ENCODE measurements at regions not wholly inside any gene's neighbourhood (a gene's known extent, or its start where the extent isn't known, plus 50 kb on each side); places are given as distances from the start of the nearest gene placed in this dataset.

- no peak overlapping the region for H3K4me3 ChIP-seq (ENCODE audit: low read depth, low read length, poor library complexity, severe bottlenecking)
- BruUV-seq (replicated peaks), result no TSS peak
- intact Hi-C loops (cut with micrococcal nuclease; ENCODE audit: unreplicated experiment), result no loop called here
- H3K27ac ChIP-seq (ENCODE audit: low read depth, low read length, poor library complexity, severe bottlenecking), result no peak overlapping the region
- no peak for TF ChIP-seq CTCF (conservative IDR thresholded peaks at IDR 0.05; ENCODE audit: low read depth, low read length)
- no peak for TF ChIP-seq EZH2 (IDR thresholded peaks at IDR 0.05; ENCODE audit: borderline replicate concordance, low read depth, low read length, poor library complexity, severe bottlenecking)
- no peaks in the 10 kb centered on the region for H3K36me3 ChIP-seq (ENCODE audit: insufficient read depth, low read length, poor library complexity, severe bottlenecking)
- ChIA-PET CTCF (no interaction called here), POLR2A (ENCODE audit: low non-redundant PET) (no interaction called here)
- H3K4me1 ChIP-seq (ENCODE audit: insufficient read depth, low read length, poor library complexity, severe bottlenecking), result peaks cover 5% of the 10 kb centered on the region
- no peak for DNase-seq (ENCODE audit: low spot score)
- no peaks in the 10 kb centered on the region for H3K27me3 ChIP-seq (replicated peaks; ENCODE audit: insufficient read depth, low read depth, low read length, poor library complexity)
- no peaks in the 10 kb centered on the region for H3K9me3 ChIP-seq (ENCODE audit: low read depth, low read length, poor library complexity, severe bottlenecking)
These were observed 132.5 kb upstream of the ID2 start for GRCh38 chr2:8549273-8549922.

- no peak for TF ChIP-seq CTCF (conservative IDR thresholded peaks at IDR 0.05; ENCODE audit: low read depth, low read length)
- no peak for TF ChIP-seq EZH2 (IDR thresholded peaks at IDR 0.05; ENCODE audit: borderline replicate concordance, low read depth, low read length, poor library complexity, severe bottlenecking)
- no peak for DNase-seq (ENCODE audit: low spot score)
These were observed 131.9 kb upstream of the ID2 start for GRCh38 chr2:8549942-8550341.

GRCh38 chr2:8550481-8550880 lies 131.4 kb upstream of the ID2 start:
- no TSS peak for BruUV-seq (replicated peaks)
- CTCF ChIA-PET, result no interaction called here
- Histone ChIP-seq H3K9me3 (ENCODE audit: low read depth, low read length, poor library complexity, severe bottlenecking) (no peaks in the 10 kb centered on the region), H3K4me1 (ENCODE audit: insufficient read depth, low read length, poor library complexity, severe bottlenecking) (peaks cover 5% of the 10 kb centered on the region), H3K4me3 (ENCODE audit: low read depth, low read length, poor library complexity, severe bottlenecking) (no peak overlapping the region), H3K27ac (ENCODE audit: low read depth, low read length, poor library complexity, severe bottlenecking) (no peak overlapping the region), H3K36me3 (ENCODE audit: insufficient read depth, low read length, poor library complexity, severe bottlenecking) (no peaks in the 10 kb centered on the region), H3K27me3 (replicated peaks; ENCODE audit: insufficient read depth, low read depth, low read length, poor library complexity) (no peaks in the 10 kb centered on the region)
- no peak for DNase-seq (ENCODE audit: low spot score)
- TF ChIP-seq EZH2 (IDR thresholded peaks at IDR 0.05; ENCODE audit: borderline replicate concordance, low read depth, low read length, poor library complexity, severe bottlenecking), result no peak
- TF ChIP-seq CTCF (conservative IDR thresholded peaks at IDR 0.05; ENCODE audit: low read depth, low read length), result no peak
- intact Hi-C loops (cut with micrococcal nuclease; ENCODE audit: unreplicated experiment), result no loop called here
- POLR2A ChIA-PET (ENCODE audit: low non-redundant PET), result no interaction called here

More at GRCh38 chr2:8549942-8550341, 131.9 kb upstream of the ID2 start:
- H3K9me3 ChIP-seq (ENCODE audit: low read depth, low read length, poor library complexity, severe bottlenecking), result no peaks in the 10 kb centered on the region
- intact Hi-C loops (cut with micrococcal nuclease; ENCODE audit: unreplicated experiment), result no loop called here
- POLR2A ChIA-PET (ENCODE audit: low non-redundant PET), result no interaction called here
- CTCF ChIA-PET, result no interaction called here
- BruUV-seq (replicated peaks), result no TSS peak
- H3K27ac ChIP-seq (ENCODE audit: low read depth, low read length, poor library complexity, severe bottlenecking), result no peak overlapping the region
- peaks cover 5% of the 10 kb centered on the region for H3K4me1 ChIP-seq (ENCODE audit: insufficient read depth, low read length, poor library complexity, severe bottlenecking)
- H3K4me3 ChIP-seq (ENCODE audit: low read depth, low read length, poor library complexity, severe bottlenecking), result no peak overlapping the region
- H3K27me3 ChIP-seq (replicated peaks; ENCODE audit: insufficient read depth, low read depth, low read length, poor library complexity), result no peaks in the 10 kb centered on the region
- H3K36me3 ChIP-seq (ENCODE audit: insufficient read depth, low read length, poor library complexity, severe bottlenecking), result no peaks in the 10 kb centered on the region
